GM23338 (cell line): ENCODE measurements at regions not wholly inside any gene's neighbourhood (a gene's known extent, or its start where the extent isn't known, plus 50 kb on each side); places are given as distances from the start of the nearest gene placed in this dataset.

ENCODE experiments used
- ATAC-seq: fragments of 200-7000 bp; cut with Tn5 transposase; 3 replicates; pipeline ENCODE4 v1.9.1; 2020
- DNase-seq: peaks from one replicate; pipeline ENCODE4 v3.0.0-alpha.2; 2015; ENCODE audit warnings: low spot score
- H2AFZ ChIP-seq: fragments of 200-600 bp; sonication (generic); 2 replicates; pipeline ENCODE4 v1.8.0; 2016; ENCODE audit warnings: antibody characterized with exemption, mild to moderate bottlenecking, moderate library complexity
- H3F3A ChIP-seq: fragments of 200-600 bp; sonication (generic); replicated peaks from 2 replicates; pipeline ENCODE4 v1.8.0; 2017; ENCODE audit warnings: antibody characterized with exemption, mixed run types, low read depth
- H3K27ac ChIP-seq: fragments of 200-600 bp; sonication (generic); 2 replicates; pipeline ENCODE4 v1.6.1; 2016; ENCODE audit warnings: low read depth
- H3K27me3 ChIP-seq: fragments of 200-600 bp; sonication (generic); 2 replicates; pipeline ENCODE4 v1.8.0; 2016; ENCODE audit warnings: mild to moderate bottlenecking, mixed run types, moderate library complexity; ENCODE audit not compliant: insufficient read depth
- H3K36me3 ChIP-seq: fragments of 200-600 bp; sonication (generic); 2 replicates; pipeline ENCODE4 v1.8.0; 2016; ENCODE audit warnings: mild to moderate bottlenecking; ENCODE audit not compliant: insufficient read depth
- H3K4me1 ChIP-seq: fragments of 200-600 bp; sonication (generic); 2 replicates; pipeline ENCODE4 v1.8.0; 2016; ENCODE audit warnings: mild to moderate bottlenecking, moderate library complexity; ENCODE audit not compliant: insufficient read depth
- H3K4me2 ChIP-seq: fragments of 200-600 bp; sonication (generic); 2 replicates; pipeline ENCODE4 v1.7.1; 2017; ENCODE audit warnings: mixed run types
- H3K4me3 ChIP-seq: fragments of 200-600 bp; sonication (generic); 2 replicates; pipeline ENCODE4 v1.6.1; 2016; ENCODE audit warnings: mixed run types
- H3K79me2 ChIP-seq: fragments of 200-600 bp; sonication (generic); replicated peaks from 2 replicates; pipeline ENCODE4 v1.8.0; 2017; ENCODE audit warnings: mild to moderate bottlenecking; ENCODE audit not compliant: insufficient read depth
- H3K9me2 ChIP-seq: fragments of 200-600 bp; sonication (generic); 2 replicates; pipeline ENCODE4 v1.8.0; 2017; ENCODE audit not compliant: insufficient read depth
- H4K20me1 ChIP-seq: fragments of 200-600 bp; sonication (generic); replicated peaks from 2 replicates; pipeline ENCODE4 v1.8.0; 2017; ENCODE audit warnings: mild to moderate bottlenecking; ENCODE audit not compliant: insufficient read depth
- H3K27ac Mint-ChIP-seq: 2 replicates; pipeline ENCODE4 v1.8.0; 2020; ENCODE audit warnings: inconsistent platforms, mild to moderate bottlenecking, moderate library complexity, mixed read lengths
- H3K27me3 Mint-ChIP-seq: 3 replicates; pipeline ENCODE4 v1.8.0; 2022; ENCODE audit warnings: low read depth, mild to moderate bottlenecking, moderate library complexity, mixed read lengths, inconsistent platforms; ENCODE audit not compliant: insufficient read depth, poor library complexity
- H3K36me3 Mint-ChIP-seq: 3 replicates; pipeline ENCODE4 v1.8.0; 2021; ENCODE audit warnings: low read depth, mild to moderate bottlenecking, inconsistent platforms, moderate library complexity, mixed read lengths
- H3K4me1 Mint-ChIP-seq: 3 replicates; pipeline ENCODE4 v1.8.0; 2020; ENCODE audit warnings: mild to moderate bottlenecking, inconsistent platforms, mixed read lengths
- H3K4me3 Mint-ChIP-seq: 3 replicates; pipeline ENCODE4 v1.8.0; 2021; ENCODE audit warnings: moderate library complexity, mild to moderate bottlenecking, inconsistent platforms, mixed read lengths
- H3K9me3 Mint-ChIP-seq: 3 replicates; pipeline ENCODE4 v1.8.0; 2020; ENCODE audit warnings: moderate library complexity, mild to moderate bottlenecking, inconsistent platforms, mixed read lengths
- EZH2 ChIP-seq: fragments of 200-600 bp; sonication (generic); IDR thresholded peaks from one replicate; pipeline ENCODE4 v1.8.0; 2017; ENCODE audit warnings: antibody characterized with exemption, mild to moderate bottlenecking, low read depth; ENCODE audit not compliant: unreplicated experiment
- JUNB ChIP-seq: IDR thresholded peaks from one replicate; pipeline ENCODE4 v1.6.1; 2016; ENCODE audit warnings: antibody characterized with exemption; ENCODE audit not compliant: unreplicated experiment
- POLR2AphosphoS5 ChIP-seq: IDR thresholded peaks from 2 replicates; pipeline ENCODE4 v1.6.1; 2016; ENCODE audit warnings: antibody characterized with exemption, low read depth
- ZNF331 ChIP-seq: fragments of 250-450 bp; sonication (Bioruptor Pico); IDR thresholded peaks from 2 replicates; pipeline ENCODE4 v1.5.0; 2020; ENCODE audit warnings: low read depth, mild to moderate bottlenecking, moderate library complexity
- TF ChIP-seq, protein P1 (sequence below): fragments of 250-450 bp; sonication (Bioruptor Pico); IDR thresholded peaks from 2 replicates; pipeline ENCODE4 v1.5.0; 2020; ENCODE audit warnings: mild to moderate bottlenecking, moderate library complexity

GRCh38 chr1:29675481-29676263 is 439.4 kb downstream of the PTPRU start:
- H2AFZ ChIP-seq = 0 out of 2 replicates have a peak overlapping the region, but pooled peaks have one; percentile 14
- no peaks in the 10 kb centered on the region for H3K36me3 ChIP-seq
- H3K4me1 Mint-ChIP-seq = peaks cover under 1% of the 10 kb centered on the region; the same call in 1 of the 3 replicates
- H3F3A ChIP-seq = no peaks in the 10 kb centered on the region
- no peak overlapping the region for H3K4me3 ChIP-seq
- H3K4me2 ChIP-seq = no peak overlapping the region
- H3K27me3 ChIP-seq = no peaks in the 10 kb centered on the region
- H3K4me3 Mint-ChIP-seq = no peak overlapping the region
- no peaks in the 10 kb centered on the region for H3K79me2 ChIP-seq
- 0 out of 2 replicates have a peak overlapping the region, but pooled peaks have one; percentile 55 for H3K27ac Mint-ChIP-seq
- no peak for DNase-seq
- H3K9me3 Mint-ChIP-seq = peaks cover 11% of the 10 kb centered on the region; the same call in 2 of the 3 replicates
- no peaks in the 10 kb centered on the region for H3K9me2 ChIP-seq
- no peaks in the 10 kb centered on the region for H3K4me1 ChIP-seq
- H4K20me1 ChIP-seq = no peaks in the 10 kb centered on the region
- H3K27me3 Mint-ChIP-seq = peaks cover 7% of the 10 kb centered on the region
- ATAC-seq = no peak
- TF ChIP-seq POLR2AphosphoS5 (no peak), EZH2 (no peak), ZNF331 (CRISPR knock-in tag) (no peak), JUNB (no peak)
- TF ChIP-seq, protein P1, sequence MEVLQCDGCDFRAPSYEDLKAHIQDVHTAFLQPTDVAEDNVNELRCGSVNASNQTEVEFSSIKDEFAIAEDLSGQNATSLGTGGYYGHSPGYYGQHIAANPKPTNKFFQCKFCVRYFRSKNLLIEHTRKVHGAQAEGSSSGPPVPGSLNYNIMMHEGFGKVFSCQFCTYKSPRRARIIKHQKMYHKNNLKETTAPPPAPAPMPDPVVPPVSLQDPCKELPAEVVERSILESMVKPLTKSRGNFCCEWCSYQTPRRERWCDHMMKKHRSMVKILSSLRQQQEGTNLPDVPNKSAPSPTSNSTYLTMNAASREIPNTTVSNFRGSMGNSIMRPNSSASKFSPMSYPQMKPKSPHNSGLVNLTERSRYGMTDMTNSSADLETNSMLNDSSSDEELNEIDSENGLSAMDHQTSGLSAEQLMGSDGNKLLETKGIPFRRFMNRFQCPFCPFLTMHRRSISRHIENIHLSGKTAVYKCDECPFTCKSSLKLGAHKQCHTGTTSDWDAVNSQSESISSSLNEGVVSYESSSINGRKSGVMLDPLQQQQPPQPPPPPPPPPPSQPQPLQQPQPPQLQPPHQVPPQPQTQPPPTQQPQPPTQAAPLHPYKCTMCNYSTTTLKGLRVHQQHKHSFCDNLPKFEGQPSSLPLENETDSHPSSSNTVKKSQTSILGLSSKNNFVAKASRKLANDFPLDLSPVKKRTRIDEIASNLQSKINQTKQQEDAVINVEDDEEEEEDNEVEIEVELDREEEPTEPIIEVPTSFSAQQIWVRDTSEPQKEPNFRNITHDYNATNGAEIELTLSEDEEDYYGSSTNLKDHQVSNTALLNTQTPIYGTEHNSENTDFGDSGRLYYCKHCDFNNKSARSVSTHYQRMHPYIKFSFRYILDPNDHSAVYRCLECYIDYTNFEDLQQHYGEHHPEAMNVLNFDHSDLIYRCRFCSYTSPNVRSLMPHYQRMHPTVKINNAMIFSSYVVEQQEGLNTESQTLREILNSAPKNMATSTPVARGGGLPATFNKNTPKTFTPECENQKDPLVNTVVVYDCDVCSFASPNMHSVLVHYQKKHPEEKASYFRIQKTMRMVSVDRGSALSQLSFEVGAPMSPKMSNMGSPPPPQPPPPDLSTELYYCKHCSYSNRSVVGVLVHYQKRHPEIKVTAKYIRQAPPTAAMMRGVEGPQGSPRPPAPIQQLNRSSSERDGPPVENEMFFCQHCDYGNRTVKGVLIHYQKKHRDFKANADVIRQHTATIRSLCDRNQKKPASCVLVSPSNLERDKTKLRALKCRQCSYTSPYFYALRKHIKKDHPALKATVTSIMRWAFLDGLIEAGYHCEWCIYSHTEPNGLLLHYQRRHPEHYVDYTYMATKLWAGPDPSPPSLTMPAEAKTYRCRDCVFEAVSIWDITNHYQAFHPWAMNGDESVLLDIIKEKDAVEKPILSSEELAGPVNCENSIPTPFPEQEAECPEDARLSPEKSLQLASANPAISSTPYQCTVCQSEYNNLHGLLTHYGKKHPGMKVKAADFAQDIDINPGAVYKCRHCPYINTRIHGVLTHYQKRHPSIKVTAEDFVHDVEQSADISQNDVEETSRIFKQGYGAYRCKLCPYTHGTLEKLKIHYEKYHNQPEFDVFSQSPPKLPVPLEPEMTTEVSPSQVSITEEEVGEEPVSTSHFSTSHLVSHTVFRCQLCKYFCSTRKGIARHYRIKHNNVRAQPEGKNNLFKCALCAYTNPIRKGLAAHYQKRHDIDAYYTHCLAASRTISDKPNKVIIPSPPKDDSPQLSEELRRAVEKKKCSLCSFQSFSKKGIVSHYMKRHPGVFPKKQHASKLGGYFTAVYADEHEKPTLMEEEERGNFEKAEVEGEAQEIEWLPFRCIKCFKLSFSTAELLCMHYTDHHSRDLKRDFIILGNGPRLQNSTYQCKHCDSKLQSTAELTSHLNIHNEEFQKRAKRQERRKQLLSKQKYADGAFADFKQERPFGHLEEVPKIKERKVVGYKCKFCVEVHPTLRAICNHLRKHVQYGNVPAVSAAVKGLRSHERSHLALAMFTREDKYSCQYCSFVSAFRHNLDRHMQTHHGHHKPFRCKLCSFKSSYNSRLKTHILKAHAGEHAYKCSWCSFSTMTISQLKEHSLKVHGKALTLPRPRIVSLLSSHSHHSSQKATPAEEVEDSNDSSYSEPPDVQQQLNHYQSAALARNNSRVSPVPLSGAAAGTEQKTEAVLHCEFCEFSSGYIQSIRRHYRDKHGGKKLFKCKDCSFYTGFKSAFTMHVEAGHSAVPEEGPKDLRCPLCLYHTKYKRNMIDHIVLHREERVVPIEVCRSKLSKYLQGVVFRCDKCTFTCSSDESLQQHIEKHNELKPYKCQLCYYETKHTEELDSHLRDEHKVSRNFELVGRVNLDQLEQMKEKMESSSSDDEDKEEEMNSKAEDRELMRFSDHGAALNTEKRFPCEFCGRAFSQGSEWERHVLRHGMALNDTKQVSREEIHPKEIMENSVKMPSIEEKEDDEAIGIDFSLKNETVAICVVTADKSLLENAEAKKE (CRISPR knock-in tag) = no peak
- H3K27ac ChIP-seq = no peak overlapping the region
- H3K36me3 Mint-ChIP-seq = peaks cover 4% of the 10 kb centered on the region; the same call in 1 of the 3 replicates
